GM12892 (cell line): ENCODE measurements at regions not wholly inside any gene's neighbourhood (a gene's known extent, or its start where the extent isn't known, plus 50 kb on each side); places are given as distances from the start of the nearest gene placed in this dataset.

Source experiments
- POLR2A ChIP-seq: IDR thresholded peaks from 2 replicates; pipeline ENCODE4 v1.6.1; 2011; ENCODE audit warnings: low read depth, low read length, control low read depth
- POLR2AphosphoS5 ChIP-seq: IDR thresholded peaks from 2 replicates; pipeline ENCODE4 v1.6.1; 2011; ENCODE audit warnings: low read depth, low read length, control low read depth

DNA sequence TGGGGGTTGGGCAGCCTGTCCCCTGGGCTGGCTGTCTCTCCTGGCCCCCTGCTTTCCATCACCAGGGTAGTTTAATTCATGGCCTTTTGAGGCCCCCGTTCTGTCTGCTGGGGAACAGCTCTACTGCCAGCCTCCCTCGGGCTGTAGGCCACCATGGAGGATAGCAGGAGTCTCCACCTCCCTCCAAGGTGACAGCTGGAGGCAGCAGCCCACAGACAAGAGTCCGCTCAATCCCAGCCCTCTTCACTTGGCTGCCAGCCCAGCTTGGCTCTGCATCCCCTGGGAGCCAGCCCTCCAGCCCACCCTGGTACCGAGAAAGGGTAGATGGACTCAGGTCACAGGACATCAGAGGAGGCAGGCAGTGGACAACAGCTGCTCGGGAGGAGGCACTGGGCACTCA, 194.6 kb upstream of the SDK2 start:
- TF ChIP-seq POLR2A (no peak), POLR2AphosphoS5 (no peak)
